D721Med (cell line): ENCODE measurements at regions not wholly inside any gene's neighbourhood (a gene's known extent, or its start where the extent isn't known, plus 50 kb on each side); places are given as distances from the start of the nearest gene placed in this dataset.
"Not testable (repeated sequence)": the region's sequence is repeated elsewhere in the genome, so short reads cannot be mapped to it uniquely, and the experiment has no call there.

Experiments
- DNase-seq: peaks from one replicate; pipeline ENCODE4 v3.0.0; 2011; ENCODE audit warnings: low spot score; ENCODE audit not compliant: insufficient read length
- FAIRE-seq: peaks from 2 replicates; lab custom pipeline; 2011; peaks lifted over from hg19 to GRCh38; lab: Jason Lieb, UNC
- TF ChIP-seq, protein P1 (sequence below): IDR thresholded peaks from 2 replicates; pipeline ENCODE4 v1.5.1; 2012; ENCODE audit warnings: mild to moderate bottlenecking, control low read depth; ENCODE audit not compliant: insufficient read depth; ENCODE audit errors: missing control alignments

DNA sequence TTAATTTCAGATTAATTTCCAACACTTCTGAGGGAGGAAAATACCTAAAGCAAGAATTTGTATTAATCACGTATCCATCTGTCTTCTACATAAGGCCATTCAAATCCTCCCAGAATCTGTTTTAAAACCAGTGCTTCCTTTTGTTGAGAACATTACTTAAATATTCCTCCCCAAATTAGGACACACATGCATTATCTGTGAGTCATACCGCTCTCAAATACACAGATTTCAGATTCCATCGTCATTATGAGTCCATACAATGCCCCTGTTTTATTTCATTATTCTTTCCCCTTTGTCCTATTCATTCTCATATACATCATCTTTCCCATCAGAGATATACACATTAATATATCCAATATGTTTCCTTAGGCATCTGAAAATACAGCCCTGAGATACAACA is 57.3 kb upstream of the PRSS12 start:
- DNase-seq (no peak), FAIRE-seq (no peak)
- TF ChIP-seq, protein P1, sequence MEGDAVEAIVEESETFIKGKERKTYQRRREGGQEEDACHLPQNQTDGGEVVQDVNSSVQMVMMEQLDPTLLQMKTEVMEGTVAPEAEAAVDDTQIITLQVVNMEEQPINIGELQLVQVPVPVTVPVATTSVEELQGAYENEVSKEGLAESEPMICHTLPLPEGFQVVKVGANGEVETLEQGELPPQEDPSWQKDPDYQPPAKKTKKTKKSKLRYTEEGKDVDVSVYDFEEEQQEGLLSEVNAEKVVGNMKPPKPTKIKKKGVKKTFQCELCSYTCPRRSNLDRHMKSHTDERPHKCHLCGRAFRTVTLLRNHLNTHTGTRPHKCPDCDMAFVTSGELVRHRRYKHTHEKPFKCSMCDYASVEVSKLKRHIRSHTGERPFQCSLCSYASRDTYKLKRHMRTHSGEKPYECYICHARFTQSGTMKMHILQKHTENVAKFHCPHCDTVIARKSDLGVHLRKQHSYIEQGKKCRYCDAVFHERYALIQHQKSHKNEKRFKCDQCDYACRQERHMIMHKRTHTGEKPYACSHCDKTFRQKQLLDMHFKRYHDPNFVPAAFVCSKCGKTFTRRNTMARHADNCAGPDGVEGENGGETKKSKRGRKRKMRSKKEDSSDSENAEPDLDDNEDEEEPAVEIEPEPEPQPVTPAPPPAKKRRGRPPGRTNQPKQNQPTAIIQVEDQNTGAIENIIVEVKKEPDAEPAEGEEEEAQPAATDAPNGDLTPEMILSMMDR, result no peak

DNA sequence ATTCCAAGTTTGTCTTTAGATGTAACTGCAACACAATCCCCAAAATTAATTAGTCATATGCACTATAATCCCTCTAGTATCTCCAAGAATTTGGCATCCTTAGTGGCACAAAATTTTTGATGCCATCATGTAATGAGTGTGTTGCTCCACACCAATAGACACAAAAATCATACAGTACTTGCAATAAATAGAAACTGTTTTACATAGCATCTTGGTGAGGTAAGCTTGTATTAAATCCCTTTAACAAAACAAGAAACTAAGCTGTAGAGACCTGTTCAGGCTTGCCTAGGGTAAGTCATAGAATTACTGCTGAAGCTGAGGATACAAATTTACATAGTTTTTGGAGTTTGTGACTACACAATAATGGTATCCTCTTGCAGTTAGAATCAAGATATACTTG is 64.5 kb upstream of the PRSS12 start:
- FAIRE-seq (peak; percentile 16), DNase-seq (no peak)
- TF ChIP-seq, protein P1, result no peak

DNA sequence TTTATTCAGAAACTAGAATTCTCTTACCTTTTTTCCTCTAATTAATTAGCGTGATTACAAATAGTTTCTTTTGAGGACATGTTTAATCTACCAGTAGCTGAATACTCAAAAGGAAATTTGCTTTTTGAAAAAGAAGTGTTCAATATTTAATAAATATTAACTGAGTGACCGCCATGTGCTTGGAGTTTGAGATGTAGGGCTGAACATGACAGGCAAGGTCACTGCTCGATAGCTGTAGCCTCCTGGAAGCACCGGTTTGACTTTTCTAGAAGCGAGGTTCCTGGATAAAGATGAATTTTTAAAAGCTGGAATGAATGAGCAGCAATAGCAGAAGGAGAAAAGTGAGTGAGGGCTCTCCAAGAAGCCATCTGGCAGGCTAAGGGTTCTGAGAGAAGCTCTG is 65.0 kb upstream of the PRSS12 start:
- not testable (repeated sequence) for DNase-seq, FAIRE-seq

DNA sequence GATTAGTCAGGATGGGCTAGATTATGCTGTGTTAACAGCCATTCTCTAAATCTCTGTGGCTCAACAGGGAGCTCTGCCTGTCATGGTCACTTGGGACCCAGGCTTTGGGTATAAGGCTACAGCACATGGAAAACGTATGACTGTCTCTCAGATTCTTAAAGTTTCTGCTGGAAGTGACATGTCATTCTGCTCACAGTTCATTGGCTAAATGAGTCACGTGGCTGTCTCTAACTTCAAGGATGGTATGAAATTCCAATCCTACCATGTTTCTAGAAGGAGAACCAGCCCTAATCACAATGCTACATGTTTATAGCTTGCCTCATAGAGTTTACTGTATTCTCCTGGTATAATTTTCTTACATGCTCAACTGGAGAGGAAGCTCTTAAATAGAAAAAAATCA is 65.6 kb upstream of the PRSS12 start:
- FAIRE-seq, DNase-seq: not testable (repeated sequence)

DNA sequence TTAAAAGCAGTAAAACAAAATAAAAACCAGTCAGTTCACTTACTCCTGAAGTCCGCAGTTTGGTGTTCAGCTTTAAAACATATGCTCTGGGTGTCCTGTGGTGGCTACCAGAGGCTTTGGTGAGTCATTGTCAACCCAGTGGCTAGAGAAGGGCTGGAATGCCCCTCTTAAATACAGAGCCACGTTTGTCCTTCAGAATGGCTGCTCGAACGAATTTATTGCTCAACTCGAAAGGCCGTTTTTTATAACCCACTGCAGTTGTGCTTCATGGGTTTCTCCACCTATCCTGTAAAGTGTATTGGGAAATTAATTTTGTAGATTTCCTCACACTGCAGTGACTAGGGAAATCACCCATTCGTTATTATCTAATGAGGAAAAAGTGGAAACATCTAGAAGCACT is 66.8 kb upstream of the PRSS12 start:
- not testable (repeated sequence) for FAIRE-seq, DNase-seq

DNA sequence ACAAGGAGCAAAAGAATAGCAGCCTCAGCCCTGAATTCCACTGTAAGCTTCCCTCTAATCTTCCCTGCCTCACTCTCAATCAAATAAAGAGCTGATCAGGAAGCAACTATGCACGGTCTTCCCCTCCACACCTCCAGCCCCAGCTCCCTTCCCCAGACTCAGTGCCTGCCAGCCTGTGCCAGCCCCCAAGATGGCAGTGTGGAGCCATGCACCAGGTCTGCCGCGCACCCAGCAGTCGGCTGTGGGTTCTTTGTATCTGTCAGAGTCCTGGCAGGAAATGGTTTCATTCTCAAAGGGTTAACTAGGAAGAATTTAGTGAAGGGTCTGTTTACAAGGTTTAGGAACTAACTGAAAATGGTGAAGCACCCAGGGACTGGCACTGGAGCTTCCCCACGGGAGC is 71.3 kb upstream of the PRSS12 start:
- TF ChIP-seq, protein P1, result peak; percentile 63
- DNase-seq, FAIRE-seq: not testable (repeated sequence)

DNA sequence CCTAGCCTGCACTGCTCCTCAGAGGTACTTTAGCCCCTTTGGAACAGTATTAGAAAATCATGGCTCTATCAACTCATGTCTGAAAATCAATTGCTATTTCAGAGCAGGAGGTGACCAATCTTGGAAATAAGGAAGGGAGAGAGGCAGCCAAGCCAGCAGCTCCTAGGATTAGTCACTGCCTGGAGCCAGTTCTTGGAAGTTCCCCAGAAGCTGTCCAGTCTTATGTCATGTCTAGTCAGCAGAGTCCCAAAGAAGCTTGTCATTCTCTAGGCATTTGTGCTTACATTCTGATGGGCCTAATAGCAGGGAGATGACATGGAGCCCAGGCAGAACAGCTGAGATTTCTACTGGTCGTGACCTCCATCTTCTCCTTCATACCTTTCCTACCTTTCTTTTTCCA is 76.1 kb upstream of the PRSS12 start:
- not testable (repeated sequence) for DNase-seq, FAIRE-seq

DNA sequence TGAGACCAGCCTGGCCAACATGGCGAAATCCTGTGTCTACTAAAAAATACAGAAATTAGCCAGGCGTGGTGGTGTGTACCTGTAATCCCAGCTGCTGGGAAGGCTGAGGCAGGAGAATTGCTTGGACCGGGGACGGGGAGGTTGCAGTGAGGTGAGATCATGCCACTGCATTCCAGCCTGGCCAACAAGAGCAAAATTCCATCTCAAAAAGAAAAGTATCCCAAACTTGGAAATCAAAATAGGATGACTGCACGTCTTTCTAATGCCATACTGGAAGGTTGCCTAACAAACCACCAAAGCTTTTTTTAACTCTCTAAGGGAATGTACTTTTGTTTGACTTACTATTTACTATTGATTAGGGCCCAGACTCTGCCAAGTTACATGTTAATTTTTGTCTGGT is 79.6 kb upstream of the PRSS12 start:
- FAIRE-seq, result not testable (repeated sequence)

DNA sequence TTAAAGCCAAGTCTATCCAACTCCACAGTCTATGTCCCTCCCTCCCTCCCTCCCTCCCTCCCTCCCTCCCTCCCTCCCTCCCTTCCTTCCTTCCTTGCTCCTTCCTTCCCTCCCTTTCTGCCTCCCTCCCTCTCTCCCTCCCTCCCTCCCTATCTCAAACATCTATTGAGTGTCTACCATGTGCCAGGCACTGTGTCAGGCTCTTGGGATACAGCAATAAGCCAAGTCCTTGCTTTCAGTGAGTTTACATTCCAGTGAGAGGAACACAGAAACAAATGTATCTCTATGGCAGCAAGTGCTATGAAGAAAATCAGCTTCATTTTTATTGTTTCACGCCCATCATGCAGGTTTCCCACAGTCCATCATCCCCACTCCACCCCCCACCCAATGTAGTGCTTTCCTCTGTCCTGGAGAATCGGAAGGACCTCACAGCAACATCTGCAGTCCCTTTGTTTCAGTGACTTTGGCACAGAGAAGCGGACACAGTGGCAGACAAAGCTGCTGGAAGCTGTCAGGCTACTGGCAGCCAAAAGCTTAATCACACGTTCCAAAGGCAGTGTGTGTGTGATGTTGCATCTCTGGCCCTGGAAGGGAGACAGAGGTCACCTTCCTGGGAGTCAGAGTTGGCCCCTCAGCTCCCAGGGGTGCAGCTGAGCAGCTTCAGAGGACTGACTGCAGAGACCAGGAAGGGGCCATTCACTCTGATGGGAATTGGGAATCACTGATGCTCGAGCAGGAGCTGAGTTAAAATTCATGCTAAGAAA is 81.0 kb upstream of the PRSS12 start:
- FAIRE-seq, DNase-seq: not testable (repeated sequence)

More for the DNA sequence above, 79.6 kb upstream of the PRSS12 start:
- DNase-seq, result not testable (repeated sequence)

DNA sequence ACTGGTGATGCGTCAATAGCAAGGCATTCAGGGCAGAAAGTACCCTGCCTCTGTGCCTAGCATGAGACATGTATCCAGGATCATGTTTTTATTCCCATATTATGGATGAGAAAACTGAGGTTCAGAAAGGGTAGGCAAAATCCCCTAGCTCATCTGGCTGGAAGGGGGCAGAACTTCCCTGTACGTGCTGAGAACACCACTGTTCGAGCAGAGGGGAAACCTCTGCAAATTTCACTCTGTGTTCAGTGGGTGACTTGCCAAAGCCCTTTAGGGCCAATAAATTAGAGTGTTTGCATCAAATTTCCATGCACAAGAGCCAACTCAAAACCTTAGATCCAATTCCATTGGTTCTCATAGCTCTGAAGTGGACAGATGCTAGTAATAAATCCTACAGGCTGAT is 82.6 kb upstream of the PRSS12 start:
- not testable (repeated sequence) for FAIRE-seq, DNase-seq

DNA sequence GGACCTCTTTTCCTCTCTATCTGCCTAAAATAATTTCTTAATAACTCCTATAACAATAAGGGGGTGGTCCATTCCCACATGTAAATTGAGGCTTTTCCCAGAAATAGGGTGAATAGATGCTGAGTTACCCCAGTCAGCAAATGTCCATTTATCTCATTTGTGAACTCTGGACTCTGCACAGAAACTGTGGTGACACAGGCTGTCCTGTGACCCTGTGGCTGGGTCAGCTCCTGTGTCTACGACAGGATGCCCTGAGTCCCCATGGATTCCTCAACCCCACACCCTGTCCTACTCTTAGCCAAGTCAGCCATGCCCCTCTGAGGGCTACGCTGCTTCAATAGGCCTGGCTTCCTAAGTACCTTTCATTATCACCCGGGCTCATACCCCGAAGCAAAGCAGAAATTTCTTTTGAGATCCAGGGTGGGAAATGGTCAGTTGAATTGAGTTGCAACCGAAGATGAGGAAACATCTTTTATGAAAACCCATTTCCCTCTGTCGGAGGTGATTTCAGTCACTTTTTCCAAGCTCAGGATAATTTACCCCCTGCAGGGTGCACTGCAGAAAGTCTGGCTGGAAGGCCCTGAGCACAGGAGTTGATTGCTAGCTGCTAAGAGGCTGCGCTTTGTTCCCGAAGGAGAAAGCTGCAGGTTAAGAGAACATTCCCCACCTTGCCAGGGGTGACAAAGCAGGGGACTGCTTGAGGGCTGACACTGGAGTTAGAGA is 89.5 kb upstream of the PRSS12 start:
- not testable (repeated sequence) for FAIRE-seq, DNase-seq

DNA sequence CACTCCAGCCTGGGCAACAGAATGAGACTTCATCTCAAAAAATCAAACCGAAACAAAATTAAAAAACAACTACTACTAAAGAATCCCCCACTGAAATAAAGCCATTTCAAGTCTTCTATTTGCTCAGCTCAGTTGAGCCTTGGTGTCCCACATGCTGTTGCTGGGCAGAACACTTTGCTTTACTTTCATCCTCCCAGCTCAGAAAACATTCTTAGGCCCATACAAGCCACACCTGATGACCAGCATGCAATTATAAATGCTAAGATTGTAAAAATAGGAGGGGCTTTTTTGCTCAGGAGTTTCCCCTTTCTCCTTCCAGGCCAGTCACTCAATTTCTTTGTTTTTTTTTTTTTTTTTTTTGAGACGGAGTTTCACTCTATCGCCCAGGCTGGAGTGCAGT is 94.6 kb upstream of the PRSS12 start:
- not testable (repeated sequence) for DNase-seq, FAIRE-seq

DNA sequence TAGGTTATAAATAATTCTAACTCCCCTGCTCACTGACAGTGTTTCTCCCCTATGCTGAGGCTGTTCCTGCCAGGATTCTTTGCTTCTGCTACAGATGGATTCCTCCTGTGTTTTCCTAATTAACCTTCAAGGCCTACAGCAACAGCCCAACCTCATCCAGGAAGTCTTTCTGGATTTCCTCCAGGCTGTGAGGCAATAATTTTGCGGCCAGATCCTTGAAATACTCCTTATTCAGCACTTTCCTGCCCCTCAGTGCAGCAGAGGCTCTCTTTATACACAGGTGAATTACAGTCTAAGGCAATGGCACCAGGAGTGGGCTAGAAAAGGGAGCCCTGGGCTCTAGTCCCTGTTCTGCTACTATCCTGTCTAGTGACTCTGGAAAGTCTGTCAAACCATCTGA is 102.1 kb upstream of the PRSS12 start:
- not testable (repeated sequence) for FAIRE-seq, DNase-seq

DNA sequence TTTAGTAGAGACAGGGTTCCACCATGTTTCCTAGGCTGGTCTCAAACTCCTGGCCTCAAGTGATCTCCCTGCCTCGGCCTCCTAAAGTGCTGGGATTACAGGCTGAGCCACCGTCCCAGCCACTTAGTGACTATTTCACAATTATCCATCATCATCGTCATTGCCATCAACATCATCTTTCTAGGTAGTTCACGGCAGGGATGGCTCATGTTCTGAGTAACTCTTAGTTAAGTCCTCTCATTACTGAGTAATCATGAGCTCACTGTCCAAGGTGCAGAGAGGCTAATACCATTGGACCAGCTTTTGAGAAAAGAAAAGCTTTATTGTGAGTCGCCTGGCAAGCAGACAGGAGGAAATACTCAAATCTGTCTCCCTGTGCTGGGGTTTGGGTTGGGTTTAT is 108.6 kb upstream of the PRSS12 start:
- FAIRE-seq, DNase-seq: not testable (repeated sequence)

DNA sequence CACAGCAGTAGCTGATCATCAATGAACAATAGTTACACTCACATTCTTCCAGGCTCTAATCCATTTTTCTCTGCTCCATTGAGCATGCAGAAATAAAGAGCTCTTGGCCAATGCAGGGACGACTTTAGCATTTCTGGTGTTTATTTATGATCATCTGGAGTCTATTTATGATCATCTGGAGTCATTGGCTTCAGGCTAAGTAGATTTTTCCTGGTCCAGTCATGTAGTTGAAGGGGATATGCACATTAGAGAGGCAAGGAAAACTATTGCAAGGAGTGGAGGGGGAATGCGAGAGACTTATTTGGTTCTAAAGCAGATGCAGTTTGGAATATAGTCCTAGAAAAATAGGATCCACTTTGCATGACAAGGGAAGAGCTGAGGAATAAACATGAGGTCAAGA is 113.0 kb upstream of the PRSS12 start:
- not testable (repeated sequence) for FAIRE-seq, DNase-seq

DNA sequence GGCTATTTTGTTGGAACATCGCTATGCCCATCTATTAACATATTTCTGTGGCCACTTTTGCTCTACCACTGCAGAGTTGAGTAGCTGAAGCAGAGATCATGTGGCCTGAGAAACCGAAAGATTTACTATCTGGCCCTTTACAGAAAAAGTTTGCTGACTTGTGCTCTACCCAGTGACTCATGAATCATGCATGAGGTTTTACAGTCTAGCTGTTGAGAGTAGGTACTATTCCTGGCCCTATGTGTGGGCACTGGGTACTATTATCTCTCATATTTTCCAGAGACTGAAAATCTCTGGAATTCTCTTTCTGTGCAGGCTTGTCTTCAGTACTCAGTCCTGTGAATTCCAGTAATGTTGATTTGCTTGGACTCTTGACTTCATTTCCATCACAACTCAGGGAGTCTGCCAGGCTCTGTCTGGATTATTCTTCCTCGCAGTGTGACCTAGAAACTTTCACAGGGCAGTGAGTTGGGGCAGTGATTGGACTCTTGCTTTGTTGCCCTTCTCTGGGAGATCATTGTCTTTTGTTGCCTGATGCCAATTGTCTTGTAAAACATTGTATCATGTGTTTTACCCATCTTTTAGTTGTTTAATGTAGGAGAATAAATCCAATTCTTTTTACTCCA is 121.3 kb upstream of the PRSS12 start:
- not testable (repeated sequence) for DNase-seq

More for the DNA sequence above, 121.3 kb upstream of the PRSS12 start:
- FAIRE-seq, result peak; percentile 94
